Omental fat pad (tissue), 3 donors: ENCODE measurements at regions not wholly inside any gene's neighbourhood (a gene's known extent, or its start where the extent isn't known, plus 50 kb on each side); places are given as distances from the start of the nearest gene placed in this dataset.

Experiments used
- ATAC-seq: fragments of 150-250 bp; one replicate; pipeline ENCODE4 v1.9.1; 2016; ENCODE audit warnings: mild to moderate bottlenecking, moderate library complexity; ENCODE audit not compliant: low FRiP score
- DNase-seq: peaks from one replicate; pipeline ENCODE4 v3.0.0-alpha.2; 2019; ENCODE audit warnings: low spot score
- TF ChIP-seq, protein P1 (sequence below), 3 donors: fragments of 450-650 bp; IDR thresholded peaks; one replicate each; pipeline ENCODE4 v1.5.1; 2016 to 2017; ENCODE audit warnings: antibody characterized with exemption in 3 of 3, mild to moderate bottlenecking in 3 of 3, moderate library complexity in 2 of 3

DNA sequence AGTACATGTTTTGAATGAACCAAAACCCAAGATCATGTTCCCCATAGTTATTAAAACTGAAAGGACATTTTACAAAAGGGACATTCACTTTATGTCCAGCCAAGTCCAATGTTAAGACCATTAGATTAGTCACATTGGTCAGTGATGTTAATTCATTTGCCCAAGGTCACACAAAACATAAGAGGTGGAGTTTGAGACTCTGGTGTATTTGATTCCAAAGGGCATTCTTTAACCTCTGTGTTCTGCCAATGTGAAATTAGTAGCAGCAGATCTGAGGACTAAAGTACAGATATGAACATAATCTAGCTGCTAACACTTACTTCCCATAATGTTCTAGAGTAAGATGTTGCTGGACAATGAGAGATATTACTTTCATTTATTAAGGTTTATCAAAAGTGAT, 425.6 kb downstream of the TUSC7 start:
- TF ChIP-seq, protein P1, sequence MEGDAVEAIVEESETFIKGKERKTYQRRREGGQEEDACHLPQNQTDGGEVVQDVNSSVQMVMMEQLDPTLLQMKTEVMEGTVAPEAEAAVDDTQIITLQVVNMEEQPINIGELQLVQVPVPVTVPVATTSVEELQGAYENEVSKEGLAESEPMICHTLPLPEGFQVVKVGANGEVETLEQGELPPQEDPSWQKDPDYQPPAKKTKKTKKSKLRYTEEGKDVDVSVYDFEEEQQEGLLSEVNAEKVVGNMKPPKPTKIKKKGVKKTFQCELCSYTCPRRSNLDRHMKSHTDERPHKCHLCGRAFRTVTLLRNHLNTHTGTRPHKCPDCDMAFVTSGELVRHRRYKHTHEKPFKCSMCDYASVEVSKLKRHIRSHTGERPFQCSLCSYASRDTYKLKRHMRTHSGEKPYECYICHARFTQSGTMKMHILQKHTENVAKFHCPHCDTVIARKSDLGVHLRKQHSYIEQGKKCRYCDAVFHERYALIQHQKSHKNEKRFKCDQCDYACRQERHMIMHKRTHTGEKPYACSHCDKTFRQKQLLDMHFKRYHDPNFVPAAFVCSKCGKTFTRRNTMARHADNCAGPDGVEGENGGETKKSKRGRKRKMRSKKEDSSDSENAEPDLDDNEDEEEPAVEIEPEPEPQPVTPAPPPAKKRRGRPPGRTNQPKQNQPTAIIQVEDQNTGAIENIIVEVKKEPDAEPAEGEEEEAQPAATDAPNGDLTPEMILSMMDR (IDR thresholded peaks at IDR 0.05) = no peak

GRCh38 chr3:117136003-117136402, 426.4 kb downstream of the TUSC7 start:
- DNase-seq (no peak), ATAC-seq (no peak)
- TF ChIP-seq, protein P1 (IDR thresholded peaks at IDR 0.05) = no peak

More for the DNA sequence above, 425.6 kb downstream of the TUSC7 start:
- DNase-seq (no peak), ATAC-seq (no peak)

DNA sequence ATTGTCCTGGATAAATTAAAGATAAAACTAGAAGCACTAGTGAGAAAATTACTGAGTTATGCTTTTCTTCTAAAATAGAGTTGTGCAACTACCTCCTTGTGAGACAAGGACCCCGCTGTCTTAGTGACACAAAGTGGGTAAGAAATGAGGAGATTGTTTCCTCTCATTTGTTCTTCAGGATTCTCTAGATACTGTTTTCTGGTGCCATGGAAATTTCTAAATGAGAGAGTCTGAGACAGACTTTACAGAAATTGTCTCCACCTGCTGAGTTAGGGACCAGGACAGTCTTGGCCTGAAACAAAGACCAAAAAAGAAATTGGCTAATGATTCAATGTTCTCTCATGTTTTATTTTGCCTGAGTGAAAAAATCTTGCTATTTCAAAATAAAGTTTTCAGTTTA, 427.5 kb downstream of the TUSC7 start:
- ATAC-seq = no peak
- TF ChIP-seq, protein P1 (IDR thresholded peaks at IDR 0.05) = no peak
- no peak for DNase-seq

DNA sequence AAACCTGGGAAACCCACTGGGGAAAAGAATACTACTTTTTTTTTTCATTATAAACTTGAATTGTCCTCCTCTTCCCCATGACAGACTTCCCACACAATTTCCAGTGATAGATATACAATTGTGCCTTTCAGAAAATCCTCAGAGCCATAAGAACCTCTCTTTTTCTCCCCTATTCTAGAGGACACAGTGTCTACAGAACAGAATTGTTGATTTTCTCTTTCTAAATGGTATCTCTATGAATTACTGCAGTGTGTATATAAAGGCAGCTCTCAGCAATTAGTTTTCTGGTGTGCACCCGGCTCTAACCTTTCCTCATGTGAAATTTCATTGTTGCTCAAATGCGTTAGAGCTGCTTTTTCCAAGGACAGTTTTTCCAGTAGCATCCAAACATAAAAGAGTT, 430.1 kb downstream of the TUSC7 start:
- no peak for DNase-seq
- TF ChIP-seq, protein P1 (IDR thresholded peaks at IDR 0.05) = no peak
- no peak for ATAC-seq

GRCh38 chr3:117141812-117142211, 432.2 kb downstream of the TUSC7 start:
- DNase-seq = no peak
- TF ChIP-seq, protein P1 (IDR thresholded peaks at IDR 0.05) = no peak
- no peak for ATAC-seq

DNA sequence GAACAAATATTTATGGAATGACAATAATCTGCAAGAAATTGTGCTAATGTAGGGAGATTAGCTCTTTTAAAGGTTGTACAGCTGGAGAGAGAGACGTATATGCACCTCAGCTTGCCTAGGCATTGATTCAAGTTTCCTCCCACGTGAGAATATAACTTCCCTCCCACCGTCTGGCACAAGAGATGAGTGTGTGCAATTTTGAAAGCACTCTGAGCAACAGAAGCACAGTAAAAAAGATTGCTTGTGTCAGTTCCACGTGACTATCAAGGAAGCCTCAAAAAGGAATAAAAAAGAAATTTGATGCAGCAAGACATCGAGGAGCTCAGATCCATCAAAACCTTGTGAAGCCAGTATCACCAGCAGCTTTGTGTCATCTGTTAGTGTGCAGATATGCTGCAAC, 435.3 kb downstream of the TUSC7 start:
- TF ChIP-seq, protein P1 (IDR thresholded peaks at IDR 0.05) = no peak
- DNase-seq (no peak), ATAC-seq (peak; percentile 82)

DNA sequence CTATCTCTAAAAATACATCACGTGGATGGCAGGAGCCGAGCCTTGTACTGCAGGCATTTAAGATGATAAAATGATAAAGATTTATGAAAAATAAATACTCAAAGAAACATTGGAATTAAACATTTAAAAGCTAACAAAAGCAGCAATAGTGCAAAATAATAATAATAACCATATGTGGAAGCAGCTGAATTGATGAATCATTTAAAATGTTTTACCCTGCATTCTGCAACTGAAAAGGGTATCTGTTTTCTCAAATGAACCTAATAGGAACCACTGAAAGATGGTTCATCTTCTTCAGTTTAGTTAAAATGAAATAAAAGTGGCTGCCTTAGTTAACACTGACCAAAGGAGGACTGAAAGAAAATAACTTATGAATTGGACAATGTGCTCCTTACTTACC, 436.1 kb downstream of the TUSC7 start:
- TF ChIP-seq, protein P1 (IDR thresholded peaks at IDR 0.05) = no peak
- ATAC-seq (no peak), DNase-seq (no peak)
